Lower leg skin (tissue), 4 donors: ENCODE measurements at regions not wholly inside any gene's neighbourhood (a gene's known extent, or its start where the extent isn't known, plus 50 kb on each side); places are given as distances from the start of the nearest gene placed in this dataset.

ENCODE experiments used
- DNase-seq, 2 donors: peaks; one replicate each; pipeline ENCODE4 v3.0.0-alpha.2; 2019; ENCODE audit warnings: low spot score in 2 of 2
- H3K4me3 ChIP-seq: fragments of 200-600 bp; sonication (generic); 2 replicates; pipeline ENCODE4 v1.5.1; 2017; ENCODE audit warnings: mild to moderate bottlenecking, low read depth; ENCODE audit not compliant: poor library complexity, severe bottlenecking
- POLR2A ChIP-seq, 2 donors: fragments of 450-650 bp; IDR thresholded peaks; one replicate each; pipeline ENCODE4 v1.6.1; 2016 to 2017; ENCODE audit warnings: antibody characterized with exemption in 2 of 2, mild to moderate bottlenecking in 1 of 2, moderate library complexity in 1 of 2
- WGBS, 2 donors: methylation state at CpG; one replicate each; pipeline ENCODE4 v1.1.5; 2018; 5-methylcytosine and 5-hydroxymethylcytosine counted together
- intact Hi-C: fragments of 100-400 bp; cut with DNase I; formaldehyde crosslinking; loops from one replicate; pipeline ENCODE4 v1.15.0; 2023; ENCODE audit warnings: low total_unique reads
- TF ChIP-seq, protein P1 (sequence below), 3 donors: fragments of 450-650 bp; IDR thresholded peaks; one replicate each; pipeline ENCODE4 v1.5.1; 2016; ENCODE audit warnings: antibody characterized with exemption in 3 of 3, mild to moderate bottlenecking in 3 of 3, moderate library complexity in 2 of 3

DNA sequence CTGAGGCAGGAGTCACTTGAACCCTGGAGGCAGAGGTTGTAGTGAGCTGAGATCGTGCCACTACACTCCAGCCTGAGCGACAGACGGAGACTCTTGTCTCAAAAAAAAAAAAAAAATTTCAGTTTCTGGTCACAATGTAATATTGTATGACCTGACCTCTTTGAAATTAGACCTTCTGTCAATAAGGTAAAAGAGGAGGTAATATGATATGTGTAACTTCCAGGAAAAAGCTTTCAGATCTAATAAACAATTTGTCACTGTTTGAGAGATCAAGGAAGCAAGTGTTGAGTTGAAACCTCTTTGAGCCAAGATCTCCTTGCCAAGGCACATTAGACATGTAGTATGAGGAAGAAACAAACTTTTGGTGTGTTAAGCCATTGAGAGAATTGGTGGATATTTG, 101.7 kb upstream of the ATF7IP start:
- intact Hi-C loops = no loop called here
- no peak for DNase-seq
- H3K4me3 ChIP-seq = no peak overlapping the region
- 96 to 98% methylated on average over 3 of the region's 3 CpGs for WGBS, 2 donors
- TF ChIP-seq, protein P1, sequence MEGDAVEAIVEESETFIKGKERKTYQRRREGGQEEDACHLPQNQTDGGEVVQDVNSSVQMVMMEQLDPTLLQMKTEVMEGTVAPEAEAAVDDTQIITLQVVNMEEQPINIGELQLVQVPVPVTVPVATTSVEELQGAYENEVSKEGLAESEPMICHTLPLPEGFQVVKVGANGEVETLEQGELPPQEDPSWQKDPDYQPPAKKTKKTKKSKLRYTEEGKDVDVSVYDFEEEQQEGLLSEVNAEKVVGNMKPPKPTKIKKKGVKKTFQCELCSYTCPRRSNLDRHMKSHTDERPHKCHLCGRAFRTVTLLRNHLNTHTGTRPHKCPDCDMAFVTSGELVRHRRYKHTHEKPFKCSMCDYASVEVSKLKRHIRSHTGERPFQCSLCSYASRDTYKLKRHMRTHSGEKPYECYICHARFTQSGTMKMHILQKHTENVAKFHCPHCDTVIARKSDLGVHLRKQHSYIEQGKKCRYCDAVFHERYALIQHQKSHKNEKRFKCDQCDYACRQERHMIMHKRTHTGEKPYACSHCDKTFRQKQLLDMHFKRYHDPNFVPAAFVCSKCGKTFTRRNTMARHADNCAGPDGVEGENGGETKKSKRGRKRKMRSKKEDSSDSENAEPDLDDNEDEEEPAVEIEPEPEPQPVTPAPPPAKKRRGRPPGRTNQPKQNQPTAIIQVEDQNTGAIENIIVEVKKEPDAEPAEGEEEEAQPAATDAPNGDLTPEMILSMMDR (IDR thresholded peaks at IDR 0.05) = no peak
- no peak for TF ChIP-seq POLR2A (IDR thresholded peaks at IDR 0.05)

DNA sequence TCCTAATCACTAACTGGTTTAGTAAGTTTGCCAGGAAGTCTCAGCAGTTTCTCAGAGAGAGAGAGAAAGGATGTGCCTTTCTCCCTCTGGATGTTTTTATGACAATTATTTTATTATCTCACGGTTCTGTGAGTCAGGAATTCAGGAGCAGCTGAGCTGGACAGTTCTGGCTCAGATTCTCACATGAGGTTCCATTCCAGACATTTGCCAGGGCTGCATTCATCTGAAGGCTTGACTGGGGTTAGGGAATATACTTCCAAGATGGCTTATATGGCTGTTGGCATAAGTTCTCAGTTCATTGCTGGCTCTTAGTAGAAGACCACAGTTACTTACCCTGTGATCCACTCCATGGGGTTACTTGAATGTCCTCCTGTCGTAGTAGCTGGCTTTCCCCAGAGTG, 101.2 kb upstream of the ATF7IP start:
- no peak overlapping the region for H3K4me3 ChIP-seq
- TF ChIP-seq POLR2A (IDR thresholded peaks at IDR 0.05) = no peak
- TF ChIP-seq, protein P1 (IDR thresholded peaks at IDR 0.05) = no peak
- intact Hi-C loops = no loop called here
- DNase-seq = no peak
- WGBS, 2 donors = 43 to 45% methylated on average over 2 of the region's 2 CpGs

DNA sequence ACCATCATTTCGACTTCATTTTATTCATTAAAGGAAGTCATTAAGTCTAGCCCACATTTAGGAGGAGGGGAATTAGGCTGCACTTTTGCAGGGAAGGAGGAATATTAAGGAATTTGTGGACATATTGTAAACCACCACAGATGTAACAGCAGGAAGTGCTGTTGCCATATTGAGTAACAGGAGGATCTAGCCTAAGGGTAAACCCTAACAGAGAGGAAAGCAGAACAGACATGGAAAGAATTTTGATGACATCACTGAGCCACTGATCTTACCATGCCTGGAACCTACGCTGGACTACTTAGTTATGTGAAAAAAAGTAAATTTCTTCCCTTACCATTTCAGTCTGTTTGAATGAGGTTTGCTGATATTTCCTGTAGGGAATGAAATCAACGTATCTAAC, 100.7 kb upstream of the ATF7IP start:
- 72 to 77% methylated on average over 3 of the region's 3 CpGs for WGBS, 2 donors
- intact Hi-C loops = no loop called here
- DNase-seq = no peak
- no peak for TF ChIP-seq POLR2A (IDR thresholded peaks at IDR 0.05)
- TF ChIP-seq, protein P1 (IDR thresholded peaks at IDR 0.05) = no peak
- no peak overlapping the region for H3K4me3 ChIP-seq

DNA sequence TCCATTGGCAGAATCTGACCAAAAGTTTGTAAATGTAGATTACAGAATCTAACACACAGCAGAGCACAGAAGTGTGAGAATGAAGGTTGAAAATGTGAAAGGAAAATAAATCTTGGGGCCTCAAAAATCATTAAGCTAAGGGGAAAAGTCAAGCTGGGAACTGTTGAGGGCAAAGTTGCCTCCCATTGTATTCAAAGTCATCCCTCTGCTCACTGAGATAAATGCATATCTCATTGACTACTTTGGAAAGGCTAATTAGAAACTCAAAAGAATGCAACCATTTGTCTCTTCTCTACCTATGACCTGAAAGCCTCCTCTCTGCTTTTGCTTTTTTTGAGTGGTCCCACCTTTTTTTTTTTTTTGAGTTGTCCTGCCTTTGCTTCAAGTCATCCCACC, 97.4 kb upstream of the ATF7IP start:
- no peak overlapping the region for H3K4me3 ChIP-seq
- no peak for DNase-seq
- intact Hi-C loops = no loop called here
- TF ChIP-seq POLR2A (IDR thresholded peaks at IDR 0.05) = no peak
- TF ChIP-seq, protein P1 (IDR thresholded peaks at IDR 0.05) = no peak

DNA sequence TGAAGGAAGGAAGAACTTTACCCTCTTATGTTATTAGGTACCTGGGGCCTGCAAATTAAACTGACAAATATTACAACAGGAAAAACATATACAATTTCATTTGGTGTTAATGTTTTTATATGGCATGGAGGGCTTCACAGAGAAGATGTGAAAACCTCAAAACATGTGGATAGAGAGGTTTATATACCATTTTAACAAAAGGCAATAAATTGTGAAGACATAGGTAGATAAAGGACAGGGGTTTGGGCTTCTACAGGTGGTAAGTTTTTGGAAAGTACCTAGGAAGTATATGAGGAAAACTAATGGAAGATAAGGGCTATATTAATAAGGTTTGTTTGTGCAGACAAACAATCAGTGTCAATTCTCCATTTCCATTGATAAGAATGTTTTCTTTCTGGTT, 95.1 kb upstream of the ATF7IP start:
- H3K4me3 ChIP-seq = no peak overlapping the region
- no peak for DNase-seq
- intact Hi-C loops = loop anchor here (10.0 kb wide), 1 partner anchor 74 kb away; no protein-coding TSS in a partner anchor
- TF ChIP-seq, protein P1 (IDR thresholded peaks at IDR 0.05) = no peak
- no peak for TF ChIP-seq POLR2A (IDR thresholded peaks at IDR 0.05)
